ENCODE measurements at regions not wholly inside any gene's neighbourhood (a gene's known extent, or its start where the extent isn't known, plus 50 kb on each side); places are given as distances from the start of the nearest gene placed in this dataset.

DNA sequence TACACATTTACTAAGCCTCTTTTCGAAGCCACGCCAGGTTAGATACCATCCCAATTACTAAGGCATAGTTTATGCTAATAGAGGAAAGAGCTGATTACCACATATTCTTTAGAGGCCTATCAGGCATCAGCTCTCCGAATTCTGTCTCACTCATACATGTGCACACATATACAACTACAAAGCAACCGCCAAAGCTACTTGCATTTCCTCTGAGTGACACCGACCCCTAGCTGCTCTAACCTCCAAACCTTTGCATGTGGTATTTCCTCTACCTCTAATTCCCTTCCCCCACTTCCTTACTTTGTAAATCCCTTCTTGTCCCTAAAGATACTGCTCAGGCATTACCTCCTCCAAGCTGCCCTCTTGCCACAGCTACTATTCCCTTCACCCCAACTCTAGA lies 107.2 kb downstream of the DUSP6 start:
- TF ChIP-seq CTCF (IDR thresholded peaks at IDR 0.05; ENCODE audit: low read length) (peak; percentile 11; the same call in 1 of the 2 replicates), EZH2 (optimal IDR thresholded peaks at IDR 0.05; ENCODE audit: low read depth, low read length) (no peak), EZH2phosphoT487 (IDR thresholded peaks at IDR 0.05; ENCODE audit: low read length) (no peak)

All from MM.1S (cell line).